ENCODE measurements at regions not wholly inside any gene's neighbourhood (a gene's known extent, or its start where the extent isn't known, plus 50 kb on each side); places are given as distances from the start of the nearest gene placed in this dataset.

DNA sequence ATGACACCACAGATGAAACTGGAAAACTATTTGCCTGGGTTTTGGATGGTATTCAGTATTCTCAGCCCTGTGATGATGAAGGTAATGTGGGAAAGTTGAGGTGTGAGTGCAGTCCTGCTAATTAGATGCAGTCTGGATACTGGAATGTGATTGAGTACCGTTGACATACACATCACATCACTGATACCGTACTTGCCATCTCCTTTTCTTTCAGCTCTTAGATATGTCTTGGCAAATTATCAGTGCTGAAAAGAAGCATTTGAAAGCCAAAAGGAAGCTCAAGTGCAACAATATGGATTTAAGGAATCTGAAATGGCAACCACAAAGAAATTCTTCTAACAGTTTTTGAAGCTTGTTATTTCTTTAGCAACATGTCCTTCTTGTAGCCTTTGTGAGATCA is 381.4 kb upstream of the TGFBR2 start:
- DNase-seq = no peak

DNA sequence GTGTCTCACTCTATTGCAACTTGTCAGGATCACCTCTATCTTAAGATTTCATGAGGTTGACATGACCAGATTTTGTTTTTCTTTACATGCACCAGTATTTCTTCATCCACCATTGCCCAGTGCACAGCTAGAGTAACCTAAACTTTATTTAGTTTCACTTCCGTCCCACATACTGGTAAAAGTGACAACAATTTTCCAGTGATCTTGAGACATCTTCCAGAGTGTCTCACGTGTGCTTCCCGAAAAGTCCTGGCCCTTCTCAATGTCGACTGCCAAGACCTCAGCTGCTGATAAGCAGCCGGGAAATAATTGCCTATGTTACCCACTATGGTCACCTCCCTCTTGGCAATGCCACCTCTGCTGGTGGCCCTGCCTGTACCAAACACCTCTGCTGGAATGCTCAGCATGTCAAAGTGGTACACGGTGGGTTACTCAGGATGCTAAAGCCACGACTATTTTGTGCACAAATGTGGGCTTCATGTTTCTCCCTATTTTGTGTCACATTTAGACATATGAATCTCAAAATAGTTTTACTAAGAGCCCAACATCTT is 379.7 kb upstream of the TGFBR2 start:
- no peak for DNase-seq

GRCh38 chr3:30227571-30228301 is 378.7 kb upstream of the TGFBR2 start:
- DNase-seq = peak; percentile 46

DNA sequence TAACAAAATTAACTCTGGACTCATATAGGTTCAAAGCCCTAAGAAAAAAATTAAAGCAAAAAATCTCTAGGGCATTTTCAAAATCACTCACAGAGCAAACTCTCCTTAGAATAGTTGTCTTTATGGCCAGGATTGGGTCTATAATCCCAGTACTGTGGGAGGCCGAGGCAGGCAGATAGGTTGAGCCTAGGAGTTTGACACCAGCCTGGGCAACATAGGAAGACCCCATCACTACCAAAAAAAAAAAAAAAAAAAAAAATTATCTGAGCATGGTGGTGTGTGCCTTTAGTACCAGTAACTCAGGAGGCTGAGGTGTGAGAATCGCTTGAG is 378.1 kb upstream of the TGFBR2 start:
- no peak for DNase-seq

GRCh38 chr3:30231277-30232141 is 374.9 kb upstream of the TGFBR2 start:
- no peak for DNase-seq

GRCh38 chr3:30232142-30232541 is 374.3 kb upstream of the TGFBR2 start:
- DNase-seq = no peak

DNA sequence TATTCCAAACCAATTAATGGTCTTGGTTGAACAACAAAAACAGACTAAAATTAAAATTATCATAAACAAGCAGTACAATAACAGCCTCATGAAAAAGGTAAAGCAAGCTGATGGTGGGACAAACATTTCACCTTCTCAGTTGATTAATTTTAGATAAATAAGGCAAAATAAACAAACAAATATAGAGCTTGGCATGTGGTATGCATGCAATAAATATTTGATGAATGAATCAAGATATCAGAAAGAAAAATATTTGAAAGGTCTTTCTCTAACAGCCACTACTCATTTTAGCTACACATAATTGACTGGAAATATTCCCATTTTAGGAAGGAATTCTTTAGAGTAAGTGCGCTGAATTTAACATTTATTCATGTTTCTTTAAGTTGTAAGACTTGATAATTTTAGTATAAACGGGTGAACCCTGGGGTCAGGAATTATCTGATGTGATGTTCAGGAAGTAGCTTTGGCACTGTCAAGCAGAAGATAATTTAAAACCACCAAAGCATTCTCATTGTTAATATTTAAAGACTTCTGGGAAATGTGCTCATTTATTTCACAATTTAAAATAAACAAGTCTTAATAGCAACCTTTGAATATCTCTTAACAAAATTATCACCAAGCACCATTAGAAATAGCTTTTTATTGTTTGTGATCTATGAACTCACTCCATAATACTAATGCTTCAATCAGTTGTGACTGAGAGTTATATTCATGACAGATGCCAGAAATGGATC is 372.3 kb upstream of the TGFBR2 start:
- DNase-seq = no peak

- DNase-seq = no peak
Observed at GRCh38 chr3:30236011-30236410, 370.4 kb upstream of the TGFBR2 start.

DNA sequence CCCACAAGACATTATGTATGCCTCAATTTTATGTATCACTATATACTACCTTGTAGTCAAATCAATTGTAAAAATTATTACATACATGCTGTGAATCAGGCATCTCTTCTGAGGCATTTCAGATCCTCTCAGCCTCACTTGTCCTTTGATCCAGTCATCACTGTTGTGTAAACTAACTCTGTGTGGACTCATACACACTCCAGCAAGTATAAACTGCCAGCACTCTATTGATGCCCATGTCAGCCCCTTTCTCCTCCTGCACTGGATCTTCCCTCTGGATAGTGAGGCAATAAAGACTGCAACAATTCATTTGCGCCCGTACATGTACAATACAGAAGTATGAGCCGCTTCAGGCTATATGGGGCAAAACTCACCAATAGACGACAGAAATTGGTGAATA is 364.7 kb upstream of the TGFBR2 start:
- DNase-seq = no peak

DNA sequence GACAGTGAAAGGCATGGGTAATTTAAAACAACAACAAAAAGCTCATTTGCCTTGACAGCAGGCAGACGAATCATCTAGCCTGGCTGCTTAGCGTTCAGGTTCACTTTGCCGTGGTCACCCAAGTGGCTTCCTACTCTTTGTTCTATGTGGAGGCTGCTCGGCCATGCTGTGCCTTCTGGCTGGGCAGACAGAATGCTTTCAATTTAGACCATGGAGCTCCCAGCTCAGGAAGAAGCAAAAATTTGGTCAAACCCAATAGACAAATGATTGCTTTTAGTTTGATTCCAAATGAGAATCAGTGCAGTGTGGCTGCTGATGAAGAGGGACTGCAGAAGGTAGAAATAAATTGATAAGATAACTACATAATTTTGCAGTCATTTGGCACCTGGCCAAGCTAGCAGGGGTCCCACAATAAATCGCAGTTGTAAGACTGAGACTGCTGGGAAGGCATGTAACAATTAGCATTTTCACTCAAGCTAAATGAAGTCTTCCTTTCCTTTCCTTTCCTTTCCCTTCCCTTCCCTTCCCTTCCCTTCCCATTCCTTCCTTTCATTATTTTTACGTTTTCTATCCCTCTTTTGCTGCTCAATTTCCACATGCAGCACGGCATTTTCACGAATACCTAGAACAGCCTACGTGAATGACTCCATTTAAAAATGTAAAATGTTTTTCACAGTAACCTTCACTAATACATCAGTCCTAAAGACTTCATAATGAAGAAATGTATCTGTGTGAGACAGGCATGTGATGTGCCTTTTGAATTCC is 360.4 kb upstream of the TGFBR2 start:
- DNase-seq = no peak

- peak; percentile 43 for DNase-seq
Observed at GRCh38 chr3:30248423-30248822, 358.0 kb upstream of the TGFBR2 start.

GRCh38 chr3:30252474-30252873 is 353.9 kb upstream of the TGFBR2 start:
- no peak for DNase-seq

- no peak for DNase-seq
Observed at GRCh38 chr3:30253832-30254231, 352.6 kb upstream of the TGFBR2 start.

GRCh38 chr3:30256474-30256873 is 349.9 kb upstream of the TGFBR2 start:
- no peak for DNase-seq

DNA sequence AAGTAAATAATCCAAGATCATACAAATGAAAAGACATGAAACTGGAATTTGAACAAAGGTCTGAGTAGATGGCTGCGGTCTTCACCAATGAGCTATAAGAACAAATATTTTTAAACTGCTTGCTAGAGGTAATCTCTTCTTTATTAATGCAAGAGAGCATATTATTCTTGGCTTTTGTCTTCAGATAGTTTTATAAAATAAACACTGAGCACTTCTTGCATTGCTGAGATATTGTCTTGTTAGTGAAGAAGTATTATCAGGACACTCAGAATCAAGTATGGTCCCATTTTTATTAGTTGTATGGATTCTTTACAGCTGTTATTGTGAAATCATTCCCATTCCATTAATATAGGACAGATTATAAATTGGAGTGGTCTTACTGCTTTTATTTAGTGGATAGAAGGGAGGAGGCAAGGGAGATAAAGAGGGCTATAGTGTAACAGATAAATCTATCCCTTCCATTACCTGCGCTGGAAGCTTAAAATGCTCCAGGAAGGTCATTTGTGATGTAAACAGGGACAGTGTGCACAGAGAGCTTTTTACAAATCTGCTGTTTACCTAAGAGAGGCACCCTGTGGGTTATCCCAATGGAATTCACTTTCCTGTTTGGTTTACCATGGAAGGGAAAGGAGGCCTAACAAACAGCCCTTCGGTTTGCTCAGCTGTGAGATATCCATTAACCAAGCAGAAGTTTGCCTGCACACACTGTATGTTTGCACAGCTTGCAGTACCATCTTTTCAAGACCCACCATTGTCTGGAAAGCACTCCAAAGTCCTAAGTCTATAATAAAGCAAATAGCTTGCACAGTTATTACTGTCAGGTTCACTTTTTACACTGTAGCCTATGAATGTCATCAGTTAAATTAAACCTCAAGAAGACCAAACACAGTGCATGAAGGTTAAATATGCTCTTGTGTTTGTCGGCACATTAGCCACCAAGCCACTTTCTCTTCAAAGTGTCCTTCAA is 347.7 kb upstream of the TGFBR2 start:
- DNase-seq = no peak

DNA sequence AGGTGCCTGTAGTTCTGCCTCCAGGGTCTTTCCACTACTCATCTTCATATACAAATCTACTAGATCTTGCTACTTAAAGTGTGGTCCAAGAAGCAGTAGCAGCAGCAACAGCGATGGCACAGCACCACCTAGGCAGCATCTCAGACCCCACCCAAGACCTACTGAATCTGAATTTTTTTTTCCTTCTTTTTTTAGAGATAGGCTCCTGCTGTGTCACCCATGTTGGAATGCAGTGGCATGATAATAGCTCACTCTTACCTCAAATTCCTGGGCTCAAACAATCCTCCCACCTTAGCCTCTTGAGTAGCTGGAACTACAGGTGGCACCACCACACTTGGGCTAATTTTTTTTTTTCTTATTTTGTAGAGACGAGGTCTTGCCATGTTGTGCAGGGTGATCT is 346.7 kb upstream of the TGFBR2 start:
- no peak for DNase-seq

DNA sequence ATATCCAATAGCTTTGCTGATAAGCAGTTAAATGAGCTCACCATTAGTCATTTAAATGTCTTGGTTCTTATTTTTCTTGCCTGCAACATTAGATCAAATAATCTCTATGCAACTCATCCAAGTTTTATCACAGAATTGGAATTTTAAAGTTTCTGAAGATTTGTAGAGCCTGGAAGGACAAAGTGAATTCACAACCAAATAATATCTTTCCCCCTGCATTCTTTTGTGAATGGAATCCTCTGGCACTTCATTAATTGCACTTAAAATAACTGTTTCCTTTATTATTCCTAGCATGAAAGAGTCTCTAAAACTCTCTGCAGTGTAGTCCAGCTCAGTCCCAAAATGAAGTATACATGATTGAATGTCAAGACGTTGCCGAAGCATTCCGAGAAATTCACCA is 345.6 kb upstream of the TGFBR2 start:
- DNase-seq = no peak

- no peak for DNase-seq
Observed at GRCh38 chr3:30263238-30263924, 343.0 kb upstream of the TGFBR2 start.

DNA sequence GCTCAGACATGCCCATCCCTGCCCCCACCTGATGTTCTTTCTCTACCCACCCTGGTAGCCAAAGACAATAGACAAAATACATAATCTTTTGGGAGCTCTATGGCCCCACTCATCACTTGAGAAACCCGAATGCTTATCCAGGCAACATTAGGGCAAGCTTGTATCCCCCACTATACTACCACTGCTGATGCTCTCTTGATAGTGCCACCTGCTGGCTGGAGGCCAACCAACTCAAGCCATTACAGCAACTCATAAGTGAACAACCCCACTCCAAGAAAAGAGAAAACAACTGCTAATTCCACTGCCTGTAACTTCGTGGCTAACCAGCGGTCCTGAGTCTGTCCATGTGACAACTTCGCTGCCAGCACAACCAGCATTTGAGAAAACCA is 342.5 kb upstream of the TGFBR2 start:
- no peak for DNase-seq

- DNase-seq = no peak
Observed at GRCh38 chr3:30266524-30266923, 339.9 kb upstream of the TGFBR2 start.

DNA sequence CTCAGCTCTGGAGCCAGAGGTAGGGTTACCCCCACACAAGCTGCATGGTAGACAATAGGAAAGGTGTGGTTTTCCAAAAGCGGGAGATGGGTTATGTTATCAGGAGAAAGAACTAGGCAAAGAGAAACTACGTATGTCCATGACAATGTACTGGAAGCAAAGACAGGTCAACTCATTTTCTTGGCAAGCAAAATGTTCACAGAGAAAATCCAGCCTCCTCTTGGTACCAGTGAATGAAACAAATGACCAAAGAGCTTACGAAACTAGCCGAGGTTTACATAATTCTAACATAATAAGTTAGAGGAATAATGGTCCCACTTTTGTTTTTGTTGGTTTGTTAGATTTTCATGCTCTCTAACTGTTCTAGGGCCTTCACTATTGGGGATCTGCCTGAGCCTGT is 338.1 kb upstream of the TGFBR2 start:
- DNase-seq = no peak

Measured in activated CD4-positive, alpha-beta T cell treated with anti-CD3 and anti-CD28 coated beads, Interleukin-2, Interleukin-6, amounts not matched to agents 100 ng/mL and 50 ng/mL, durations not matched to agents 16 hours and 8 hours (primary cell).